Vagina (tissue), 2 donors: ENCODE measurements at regions not wholly inside any gene's neighbourhood (a gene's known extent, or its start where the extent isn't known, plus 50 kb on each side); places are given as distances from the start of the nearest gene placed in this dataset.

Experiments
- CTCF ChIP-seq, 3 experiments: fragments of 450-650 bp in 2 of 3; fragments of 200-600 bp in 1 of 3; sonication (generic) in 1 of 3; IDR thresholded peaks; one replicate each; pipeline ENCODE4 v1.5.1; 2017 to 2019; ENCODE audit warnings: antibody characterized with exemption in 3 of 3, mild to moderate bottlenecking in 2 of 3, moderate library complexity in 2 of 3
- POLR2A ChIP-seq, 2 donors: fragments of 450-650 bp; IDR thresholded peaks; one replicate each; pipeline ENCODE4 v1.6.1; 2017; ENCODE audit warnings: antibody characterized with exemption in 2 of 2, mild to moderate bottlenecking in 2 of 2, moderate library complexity in 2 of 2
- POLR2AphosphoS5 ChIP-seq, 2 donors: sonication (generic); formaldehyde crosslinking; IDR thresholded peaks; one replicate each; pipeline ENCODE4 v1.9.0; 2017; ENCODE audit warnings: antibody characterized with exemption in 2 of 2, mild to moderate bottlenecking in 2 of 2, low read depth in 1 of 2; ENCODE audit not compliant: insufficient read depth in 1 of 2

DNA sequence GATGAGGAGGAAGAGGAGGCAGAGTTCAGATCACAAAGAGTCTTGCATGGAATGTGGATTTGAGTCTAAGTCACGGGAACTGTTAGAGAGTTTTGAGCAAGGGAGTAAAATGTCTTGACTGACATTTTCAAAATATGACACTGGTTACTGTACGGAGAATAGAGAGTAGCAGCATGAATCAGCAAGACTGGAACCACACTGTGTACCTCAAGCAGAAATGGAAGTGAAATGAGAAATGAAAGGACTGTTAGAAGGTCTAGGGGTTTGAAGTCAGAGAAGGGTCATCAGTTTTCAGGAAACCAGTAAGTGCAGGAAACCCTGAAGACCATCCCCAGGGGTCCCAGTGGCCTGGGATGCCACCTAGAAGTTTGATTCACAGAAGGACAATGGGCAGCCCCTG, 236.3 kb downstream of the GALC start:
- no peak for TF ChIP-seq POLR2A (IDR thresholded peaks at IDR 0.05)
- no peak for TF ChIP-seq CTCF (IDR thresholded peaks at IDR 0.05)
- no peak for TF ChIP-seq POLR2AphosphoS5 (IDR thresholded peaks at IDR 0.05; ENCODE audit: insufficient read depth in 1 of 2, low read depth in 1 of 2)
